IMR-90 (cell line): ENCODE measurements at regions not wholly inside any gene's neighbourhood (a gene's known extent, or its start where the extent isn't known, plus 50 kb on each side); places are given as distances from the start of the nearest gene placed in this dataset.

Source experiments
- ATAC-seq: fragments of 200-7000 bp; cut with Tn5 transposase; 2 replicates; pipeline ENCODE4 v1.9.1; 2020; ENCODE audit warnings: low read depth, mild to moderate bottlenecking, moderate library complexity
- BruUV-seq: library from RNA; stranded (reverse); fragments of 400-500 nt; replicated peaks from 2 replicates; lab custom pipeline; 2021; lab: Mats Ljungman, UMichigan
- CTCF ChIA-PET: fragments of 300-600 bp; formaldehyde crosslinking; extraction: SDS; loops from one replicate; lab custom pipeline; 2021; ENCODE audit warnings: antibody characterized with exemption; lab: Yijun Ruan, JAX
- POLR2A ChIA-PET: fragments of 300-600 bp; sonication (Branson Sonifier 250); formaldehyde crosslinking; loops from one replicate; lab custom pipeline; 2022; ENCODE audit warnings: antibody characterized with exemption; ENCODE audit not compliant: unreplicated experiment; lab: Charles Lee
- DNase-seq: peaks from one replicate; pipeline ENCODE4 v3.0.0; 2013
- H2AFZ ChIP-seq: replicated peaks from 2 replicates; pipeline ENCODE3; 2013; ENCODE audit warnings: low read length, mild to moderate bottlenecking; ENCODE audit not compliant: poor library complexity
- H2AK5ac ChIP-seq: 2 replicates; pipeline ENCODE4 v1.6.1; 2013; ENCODE audit warnings: low read depth, low read length, inconsistent platforms
- H2AK9ac ChIP-seq: replicated peaks from 2 replicates; pipeline ENCODE3; 2013; ENCODE audit warnings: mild to moderate bottlenecking, low read depth, low read length, moderate library complexity; ENCODE audit not compliant: poor library complexity
- H2BK120ac ChIP-seq: 2 replicates; pipeline ENCODE4 v1.6.1; 2013; ENCODE audit warnings: low read depth, low read length, inconsistent platforms
- H2BK15ac ChIP-seq: 3 replicates; pipeline ENCODE4 v1.6.1; 2013; ENCODE audit warnings: low read depth, low read length, inconsistent platforms
- H2BK20ac ChIP-seq: 2 replicates; pipeline ENCODE4 v1.6.1; 2013; ENCODE audit warnings: low read depth, mild to moderate bottlenecking, inconsistent platforms, low read length, moderate library complexity
- H2BK5ac ChIP-seq: 2 replicates; pipeline ENCODE4 v1.6.1; 2013; ENCODE audit warnings: mild to moderate bottlenecking, low read depth, low read length, inconsistent platforms; ENCODE audit not compliant: poor library complexity, severe bottlenecking
- H3K14ac ChIP-seq: replicated peaks from 2 replicates; pipeline ENCODE4 v1.6.1; 2013; ENCODE audit warnings: low read depth, low read length, inconsistent platforms
- H3K18ac ChIP-seq: 2 replicates; pipeline ENCODE4 v1.6.1; 2013; ENCODE audit warnings: low read depth, low read length, control low read depth
- H3K23ac ChIP-seq: 2 replicates; pipeline ENCODE4 v1.6.1; 2013; ENCODE audit warnings: low read depth, low read length, inconsistent platforms
- H3K27ac ChIP-seq: 2 replicates; pipeline ENCODE4 v1.5.1; 2013; ENCODE audit warnings: mild to moderate bottlenecking, control low read depth, low read length; ENCODE audit not compliant: insufficient read depth
- H3K27me3 ChIP-seq: 2 replicates; pipeline ENCODE4 v1.6.1; 2013; ENCODE audit warnings: low read length; ENCODE audit not compliant: control insufficient read depth, insufficient read depth
- H3K36me3 ChIP-seq: 2 replicates; pipeline ENCODE4 v1.6.1; 2013; ENCODE audit warnings: low read length, mixed read lengths; ENCODE audit not compliant: control insufficient read depth, insufficient read depth
- H3K4ac ChIP-seq: 2 replicates; pipeline ENCODE4 v1.6.1; 2013; ENCODE audit warnings: low read depth, low read length, inconsistent platforms
- H3K4me1 ChIP-seq: 2 replicates; pipeline ENCODE4 v1.6.1; 2013; ENCODE audit warnings: low read length, mixed read lengths; ENCODE audit not compliant: control insufficient read depth, insufficient read depth
- H3K4me2 ChIP-seq: 2 replicates; pipeline ENCODE4 v1.6.1; 2013; ENCODE audit warnings: low read depth, mild to moderate bottlenecking, control low read depth, low read length, moderate library complexity
- H3K4me3 ChIP-seq: 2 replicates; pipeline ENCODE4 v1.5.1; 2013; ENCODE audit warnings: low read depth, mild to moderate bottlenecking, control low read depth, low read length, moderate library complexity; ENCODE audit not compliant: insufficient read depth
- H3K56ac ChIP-seq: 2 replicates; pipeline ENCODE4 v1.6.1; 2013; ENCODE audit warnings: low read length, inconsistent platforms; ENCODE audit not compliant: insufficient read depth; ENCODE audit errors: extremely low read depth
- H3K79me1 ChIP-seq, 2 experiments: 2 replicates each; pipeline ENCODE4 v1.6.1; 2013; ENCODE audit warnings: low read length in 2 of 2, inconsistent platforms in 1 of 2, low read depth in 1 of 2
- H3K9ac ChIP-seq: 2 replicates; pipeline ENCODE4 v1.6.1; 2013; ENCODE audit warnings: low read depth, low read length, control low read depth
- H3K9me1 ChIP-seq: 2 replicates; pipeline ENCODE4 v1.6.1; 2013; ENCODE audit warnings: low read length, inconsistent platforms; ENCODE audit not compliant: insufficient read depth
- H3K9me3 ChIP-seq: 2 replicates; pipeline ENCODE4 v1.6.1; 2013; ENCODE audit warnings: low read length; ENCODE audit not compliant: control insufficient read depth, insufficient read depth
- H4K20me1 ChIP-seq: 2 replicates; pipeline ENCODE4 v1.6.1; 2013; ENCODE audit warnings: low read length, inconsistent platforms; ENCODE audit not compliant: insufficient read depth
- H4K5ac ChIP-seq: 2 replicates; pipeline ENCODE4 v1.6.1; 2013; ENCODE audit warnings: mild to moderate bottlenecking, low read depth, low read length, control low read depth
- H4K8ac ChIP-seq, 2 experiments: 2 replicates each; pipeline ENCODE4 v1.6.1; 2013; ENCODE audit warnings: low read depth in 2 of 2, low read length in 2 of 2, control low read depth in 1 of 2, inconsistent platforms in 1 of 2
- H4K91ac ChIP-seq: 2 replicates; pipeline ENCODE4 v1.6.1; 2013; ENCODE audit warnings: low read depth, low read length, inconsistent platforms; ENCODE audit not compliant: insufficient read depth
- CHD1 ChIP-seq: IDR thresholded peaks from 2 replicates; pipeline ENCODE4 v1.6.1; 2012; ENCODE audit warnings: low read depth, low read length, improper control_type of control experiment
- CTCF ChIP-seq: conservative IDR thresholded peaks from 2 replicates; pipeline ENCODE4 v1.5.1; 2012; ENCODE audit warnings: mild to moderate bottlenecking, low read depth, low read length, improper control_type of control experiment
- ELK1 ChIP-seq: fragments of 150-350 bp; IDR thresholded peaks from 2 replicates; pipeline ENCODE4 v1.6.1; 2016; ENCODE audit warnings: low read depth, mild to moderate bottlenecking, low read length, moderate library complexity, borderline replicate concordance
- MAZ ChIP-seq: IDR thresholded peaks from 2 replicates; pipeline ENCODE4 v1.6.1; 2012; ENCODE audit warnings: low read depth, mild to moderate bottlenecking, low read length, improper control_type of control experiment, moderate library complexity, borderline replicate concordance
- NFE2L2 ChIP-seq: fragments of 150-350 bp; IDR thresholded peaks from 2 replicates; pipeline ENCODE4 v1.6.1; 2016; ENCODE audit warnings: low read depth, mild to moderate bottlenecking, low read length
- RAD21 ChIP-seq: IDR thresholded peaks from 2 replicates; pipeline ENCODE4 v1.6.1; 2012; ENCODE audit warnings: low read length, improper control_type of control experiment
- SMC3 ChIP-seq: fragments of 150-350 bp; IDR thresholded peaks from 2 replicates; pipeline ENCODE4 v1.6.1; 2016; ENCODE audit warnings: low read depth, mild to moderate bottlenecking, antibody characterized with exemption, low read length, moderate library complexity
- dilution Hi-C: fragments of 300-500 bp; cut with HindIII; formaldehyde crosslinking; loops from one replicate; pipeline ENCODE4 v1.14.3; 2018; ENCODE audit warnings: low sequenced_read_pairs; ENCODE audit not compliant: unreplicated experiment
- in situ Hi-C: fragments of 300-500 bp; cut with MboI; formaldehyde crosslinking; loops from 3 replicates; pipeline ENCODE4 v1.14.3; 2019; ENCODE audit warnings: low sequenced_read_pairs, inconsistent platforms, mixed read lengths
- intact Hi-C: fragments of 100-400 bp; cut with micrococcal nuclease; formaldehyde crosslinking; loops from 2 replicates; pipeline ENCODE4 v1.10.0; 2022

GRCh38 chr18:40063488-40063887, 1891.5 kb upstream of the PIK3C3 start:
- Histone ChIP-seq H4K91ac (no peak overlapping the region), H2BK20ac (no peak overlapping the region), H2AK5ac (no peak overlapping the region), H3K4ac (no peak overlapping the region), H3K14ac (no peak overlapping the region), H2BK120ac (no peak overlapping the region), H3K79me1 (no peaks in the 10 kb centered on the region), H3K4me3 (no peak overlapping the region), H3K27ac (no peak overlapping the region), H3K9me3 (no peaks in the 10 kb centered on the region), H4K5ac (no peak overlapping the region), H3K9me1 (no peaks in the 10 kb centered on the region), H3K4me2 (no peak overlapping the region), H4K8ac (no peak overlapping the region), H2AK9ac (no peak overlapping the region), H2BK15ac (no peak overlapping the region), H2BK5ac (no peak overlapping the region), H4K20me1 (no peaks in the 10 kb centered on the region), H3K36me3 (no peaks in the 10 kb centered on the region), H3K23ac (no peak overlapping the region), H3K4me1 (no peaks in the 10 kb centered on the region), H3K56ac (no peak overlapping the region), H3K9ac (no peak overlapping the region), H3K27me3 (no peaks in the 10 kb centered on the region), H2AFZ (no peak overlapping the region), H3K18ac (no peak overlapping the region)
- intact Hi-C loops = no loop called here
- ChIA-PET CTCF (no interaction called here), POLR2A (no interaction called here)
- dilution Hi-C loops = no loop called here
- ATAC-seq = no peak
- in situ Hi-C loops = no loop called here
- TF ChIP-seq SMC3 (no peak), MAZ (no peak), ELK1 (no peak), NFE2L2 (no peak), CHD1 (no peak), CTCF (no peak), RAD21 (no peak)
- BruUV-seq = no TSS peak
- no peak for DNase-seq
